ENCODE measurements at regions not wholly inside any gene's neighbourhood (a gene's known extent, or its start where the extent isn't known, plus 50 kb on each side); places are given as distances from the start of the nearest gene placed in this dataset.

- no peak for TF ChIP-seq SIN3A (IDR thresholded peaks at IDR 0.05; ENCODE audit: low read depth)
- no peak for TF ChIP-seq EZH2 (IDR thresholded peaks at IDR 0.05)
- TF ChIP-seq, protein P1, sequence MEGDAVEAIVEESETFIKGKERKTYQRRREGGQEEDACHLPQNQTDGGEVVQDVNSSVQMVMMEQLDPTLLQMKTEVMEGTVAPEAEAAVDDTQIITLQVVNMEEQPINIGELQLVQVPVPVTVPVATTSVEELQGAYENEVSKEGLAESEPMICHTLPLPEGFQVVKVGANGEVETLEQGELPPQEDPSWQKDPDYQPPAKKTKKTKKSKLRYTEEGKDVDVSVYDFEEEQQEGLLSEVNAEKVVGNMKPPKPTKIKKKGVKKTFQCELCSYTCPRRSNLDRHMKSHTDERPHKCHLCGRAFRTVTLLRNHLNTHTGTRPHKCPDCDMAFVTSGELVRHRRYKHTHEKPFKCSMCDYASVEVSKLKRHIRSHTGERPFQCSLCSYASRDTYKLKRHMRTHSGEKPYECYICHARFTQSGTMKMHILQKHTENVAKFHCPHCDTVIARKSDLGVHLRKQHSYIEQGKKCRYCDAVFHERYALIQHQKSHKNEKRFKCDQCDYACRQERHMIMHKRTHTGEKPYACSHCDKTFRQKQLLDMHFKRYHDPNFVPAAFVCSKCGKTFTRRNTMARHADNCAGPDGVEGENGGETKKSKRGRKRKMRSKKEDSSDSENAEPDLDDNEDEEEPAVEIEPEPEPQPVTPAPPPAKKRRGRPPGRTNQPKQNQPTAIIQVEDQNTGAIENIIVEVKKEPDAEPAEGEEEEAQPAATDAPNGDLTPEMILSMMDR (IDR thresholded peaks at IDR 0.05 in 2 of 3, conservative IDR thresholded peaks at IDR 0.05 in 1 of 3; ENCODE audit: borderline replicate concordance in 1 of 3, insufficient read depth in 1 of 3, low read depth in 2 of 3, low read length in 2 of 3): no peak
- TF ChIP-seq ATF3 (IDR thresholded peaks at IDR 0.05): no peak
- no peak for TF ChIP-seq POLR2A (IDR thresholded peaks at IDR 0.05; ENCODE audit: borderline replicate concordance, extremely low read depth, insufficient read depth, insufficient read length)
- TF ChIP-seq SP1 (IDR thresholded peaks at IDR 0.05; ENCODE audit: low read depth): no peak
- TF ChIP-seq, protein P2, sequence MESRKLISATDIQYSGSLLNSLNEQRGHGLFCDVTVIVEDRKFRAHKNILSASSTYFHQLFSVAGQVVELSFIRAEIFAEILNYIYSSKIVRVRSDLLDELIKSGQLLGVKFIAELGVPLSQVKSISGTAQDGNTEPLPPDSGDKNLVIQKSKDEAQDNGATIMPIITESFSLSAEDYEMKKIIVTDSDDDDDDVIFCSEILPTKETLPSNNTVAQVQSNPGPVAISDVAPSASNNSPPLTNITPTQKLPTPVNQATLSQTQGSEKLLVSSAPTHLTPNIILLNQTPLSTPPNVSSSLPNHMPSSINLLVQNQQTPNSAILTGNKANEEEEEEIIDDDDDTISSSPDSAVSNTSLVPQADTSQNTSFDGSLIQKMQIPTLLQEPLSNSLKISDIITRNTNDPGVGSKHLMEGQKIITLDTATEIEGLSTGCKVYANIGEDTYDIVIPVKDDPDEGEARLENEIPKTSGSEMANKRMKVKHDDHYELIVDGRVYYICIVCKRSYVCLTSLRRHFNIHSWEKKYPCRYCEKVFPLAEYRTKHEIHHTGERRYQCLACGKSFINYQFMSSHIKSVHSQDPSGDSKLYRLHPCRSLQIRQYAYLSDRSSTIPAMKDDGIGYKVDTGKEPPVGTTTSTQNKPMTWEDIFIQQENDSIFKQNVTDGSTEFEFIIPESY (IDR thresholded peaks at IDR 0.05; ENCODE audit: extremely low read depth, insufficient replicate concordance, low read length): no peak
- TF ChIP-seq EGR1 (IDR thresholded peaks at IDR 0.05; ENCODE audit: low read depth): no peak
Observed at GRCh38 chr5:84791138-84791537, 406.5 kb upstream of the EDIL3 start.

All from HCT116 (cell line).